Right cardiac atrium (tissue), 5 donors: ENCODE measurements at regions not wholly inside any gene's neighbourhood (a gene's known extent, or its start where the extent isn't known, plus 50 kb on each side); places are given as distances from the start of the nearest gene placed in this dataset.
"Not testable (repeated sequence)": the region's sequence is repeated elsewhere in the genome, so short reads cannot be mapped to it uniquely, and the experiment has no call there.

ENCODE experiments used
- ATAC-seq, 2 donors: fragments of 200-7000 bp; cut with Tn5 transposase; one replicate each; pipeline versions ENCODE4 v1.8.0 to v1.9.1; 2020; ENCODE audit warnings: moderate library complexity in 2 of 2, mild to moderate bottlenecking in 1 of 2
- DNase-seq, 3 donors: peaks; one replicate each; pipeline ENCODE4 v3.0.0-alpha.2; 2020
- H3K27ac ChIP-seq: one replicate; pipeline ENCODE4 v1.5.1; 2013; ENCODE audit warnings: mild to moderate bottlenecking, low read length, control low read depth, moderate library complexity
- H3K27me3 ChIP-seq: one replicate; pipeline ENCODE4 v1.6.1; 2013; ENCODE audit not compliant: control insufficient read depth, insufficient read depth
- H3K4me1 ChIP-seq: one replicate; pipeline ENCODE4 v1.6.1; 2013; ENCODE audit warnings: low read length; ENCODE audit not compliant: control insufficient read depth, insufficient read depth
- H3K4me3 ChIP-seq: one replicate; pipeline ENCODE4 v1.5.1; 2013; ENCODE audit warnings: low read length, control low read depth
- H3K9me3 ChIP-seq: one replicate; pipeline ENCODE4 v1.6.1; 2013; ENCODE audit warnings: low read length; ENCODE audit not compliant: control insufficient read depth
- WGBS: extraction: QIAGEN DNeasy Blood & Tissue Kit; methylation state at CpG from one replicate; pipeline ENCODE4 v1.1.7; 2013; 5-methylcytosine and 5-hydroxymethylcytosine counted together
- intact Hi-C, 4 donors: fragments of 100-400 bp; cut with DNase I; formaldehyde crosslinking; loops; one replicate each; pipeline versions ENCODE4 v1.11.0 to v1.14.0; 2022 to 2023
- donor health status: healthy with polysubstance abuse.
- donor health status: DM: no; HTN: yes; CAD: no.
- donor health status: DM: no; HTN: no; CAD: no.
- donor health status: DM: no; HTN: yes; CAD: no; lungs with severe emphysema.
- donor health status: DM: yes; HTN: yes; CAD: no.

DNA sequence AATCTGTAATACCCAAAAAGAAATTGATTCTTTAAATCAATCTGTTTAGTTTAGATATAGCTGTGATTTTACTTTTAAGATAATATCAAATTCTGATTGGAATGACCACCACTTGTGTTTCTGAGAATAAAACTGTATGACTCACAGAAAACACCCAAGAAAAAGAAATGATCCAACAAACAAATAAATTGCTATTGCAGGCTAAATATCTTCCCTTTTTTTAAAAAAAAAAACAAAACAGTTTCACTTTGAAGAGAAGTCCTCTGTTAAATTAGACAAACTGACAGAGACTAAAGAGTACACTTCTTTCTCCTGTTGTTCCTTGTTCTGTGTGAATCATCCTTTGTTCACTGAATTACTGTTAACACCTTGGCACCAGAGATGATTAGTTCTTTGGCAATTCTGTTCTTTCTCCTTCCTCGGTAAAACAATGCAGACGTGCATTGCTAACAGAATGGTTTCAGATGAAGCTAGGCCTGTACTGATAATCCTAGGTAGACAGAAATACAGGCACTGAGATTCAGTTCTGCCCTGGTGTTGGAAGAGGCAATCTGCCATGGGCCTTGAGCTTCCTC lies 895.2 kb upstream of the CITED2 start:
- WGBS = 60% methylated on average over 2 of the region's 2 CpGs
- intact Hi-C loops = no loop called here
- Histone ChIP-seq H3K4me1 (no peaks in the 10 kb centered on the region), H3K27me3 (no peaks in the 10 kb centered on the region), H3K4me3 (no peak overlapping the region), H3K9me3 (no peaks in the 10 kb centered on the region), H3K27ac (no peak overlapping the region)
- DNase-seq (no peak), ATAC-seq (no peak)

- WGBS = 93% methylated on average over 3 of the region's 3 CpGs
- Histone ChIP-seq H3K27me3 (no peaks in the 10 kb centered on the region), H3K4me3 (no peak overlapping the region), H3K27ac (no peak overlapping the region), H3K9me3 (no peaks in the 10 kb centered on the region), H3K4me1 (no peaks in the 10 kb centered on the region)
- DNase-seq (no peak), ATAC-seq (no peak)
- intact Hi-C loops = no loop called here
Observed at GRCh38 chr6:140264431-140264830, 890.0 kb upstream of the CITED2 start.

GRCh38 chr6:140258302-140258701 lies 883.9 kb upstream of the CITED2 start:
- H3K27me3 ChIP-seq, H3K27ac ChIP-seq, ATAC-seq, intact Hi-C loops, H3K9me3 ChIP-seq, DNase-seq, H3K4me3 ChIP-seq, H3K4me1 ChIP-seq: not testable (repeated sequence)
- WGBS = 68% methylated on average over 4 of the region's 6 CpGs

- Histone ChIP-seq H3K4me1 (no peaks in the 10 kb centered on the region), H3K9me3 (no peaks in the 10 kb centered on the region), H3K27me3 (no peaks in the 10 kb centered on the region), H3K27ac (no peak overlapping the region), H3K4me3 (no peak overlapping the region)
- intact Hi-C loops = no loop called here
- 91% methylated on average over 2 of the region's 2 CpGs for WGBS
- no peak for DNase-seq
- ATAC-seq = no peak
Observed at GRCh38 chr6:140256248-140256647, 881.8 kb upstream of the CITED2 start.

DNA sequence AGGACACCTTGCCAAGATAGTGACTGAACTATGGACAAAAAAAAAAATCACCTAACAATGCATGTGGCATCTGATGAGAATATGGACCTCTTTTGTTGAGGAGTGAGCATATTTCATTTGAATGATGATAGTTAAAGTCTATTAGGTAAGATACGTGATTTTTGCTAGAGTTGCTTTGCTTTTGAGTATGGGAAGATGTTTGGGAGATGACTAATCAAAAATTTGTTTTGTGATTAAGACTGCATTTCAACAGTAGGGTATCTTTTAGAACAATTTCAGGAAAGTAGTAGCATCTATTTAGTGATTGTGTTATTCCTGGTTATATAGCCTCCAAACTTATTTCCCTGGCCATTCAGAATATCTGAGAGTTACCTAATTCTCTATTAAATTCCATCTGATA lies 878.6 kb upstream of the CITED2 start:
- intact Hi-C loops = no loop called here
- Histone ChIP-seq H3K4me3 (no peak overlapping the region), H3K27ac (no peak overlapping the region), H3K27me3 (no peaks in the 10 kb centered on the region), H3K4me1 (no peaks in the 10 kb centered on the region), H3K9me3 (no peaks in the 10 kb centered on the region)
- DNase-seq = no peak
- WGBS = 91% methylated on average over 1 of the region's 1 CpG
- ATAC-seq = no peak

DNA sequence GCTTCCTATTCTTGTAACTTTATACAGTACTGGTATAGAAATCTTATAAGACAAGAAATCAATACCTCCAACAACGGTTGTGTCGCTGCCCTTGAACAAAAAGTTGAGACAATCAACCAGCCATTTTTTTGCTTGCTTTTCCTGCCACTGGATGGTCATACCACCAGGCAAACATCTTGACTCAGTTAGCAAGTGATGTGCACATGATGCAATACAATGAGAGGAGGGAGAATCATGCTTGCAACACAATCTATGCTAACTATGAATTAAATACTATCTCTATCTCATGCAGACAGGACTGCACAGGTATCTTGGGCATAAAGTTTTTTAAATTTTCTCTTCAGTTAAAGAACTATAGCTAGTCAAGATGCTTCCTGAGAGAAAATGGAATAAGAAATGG lies 877.7 kb upstream of the CITED2 start:
- WGBS = 95% methylated on average over 2 of the region's 2 CpGs
- Histone ChIP-seq H3K4me1 (no peaks in the 10 kb centered on the region), H3K9me3 (no peaks in the 10 kb centered on the region), H3K27me3 (no peaks in the 10 kb centered on the region), H3K4me3 (no peak overlapping the region), H3K27ac (no peak overlapping the region)
- ATAC-seq (no peak), DNase-seq (no peak)
- intact Hi-C loops = no loop called here

GRCh38 chr6:140245296-140246040 lies 871.0 kb upstream of the CITED2 start:
- intact Hi-C loops = no loop called here

DNA sequence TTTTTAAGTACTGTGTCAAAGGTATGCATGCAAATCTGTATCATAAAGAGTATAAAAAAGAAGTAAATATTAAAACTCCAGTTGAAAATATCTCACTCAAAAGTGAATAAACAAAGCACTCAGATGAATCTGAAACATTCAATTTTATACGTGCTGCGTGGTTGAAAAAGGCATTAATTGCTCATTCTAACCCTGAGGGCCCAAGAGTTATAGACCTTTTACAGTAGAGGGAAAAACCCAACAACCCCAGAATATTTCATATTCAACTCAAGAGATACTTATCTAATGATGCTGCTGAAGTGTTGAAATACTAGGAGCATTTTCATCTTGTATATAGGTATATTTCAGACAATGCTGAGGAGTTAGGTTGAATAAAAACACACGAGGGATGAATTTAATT lies 862.8 kb upstream of the CITED2 start:
- H3K4me3 ChIP-seq = no peak overlapping the region
- intact Hi-C loops = no loop called here
- H3K27ac ChIP-seq = no peak overlapping the region
- ATAC-seq = no peak
- WGBS = 86% methylated on average over 3 of the region's 3 CpGs
- no peaks in the 10 kb centered on the region for H3K4me1 ChIP-seq
- no peaks in the 10 kb centered on the region for H3K27me3 ChIP-seq
- H3K9me3 ChIP-seq = no peaks in the 10 kb centered on the region
- DNase-seq = no peak

More at GRCh38 chr6:140245296-140246040, 871.0 kb upstream of the CITED2 start:
- 88% methylated on average over 8 of the region's 8 CpGs for WGBS
- Histone ChIP-seq H3K27ac (no peak overlapping the region), H3K27me3 (no peaks in the 10 kb centered on the region), H3K9me3 (no peaks in the 10 kb centered on the region), H3K4me1 (no peaks in the 10 kb centered on the region), H3K4me3 (no peak overlapping the region)
- ATAC-seq (no peak), DNase-seq (no peak)

- H3K4me3 ChIP-seq = no peak overlapping the region
- no peaks in the 10 kb centered on the region for H3K9me3 ChIP-seq
- H3K27me3 ChIP-seq = no peaks in the 10 kb centered on the region
- no peak for DNase-seq
- WGBS = 76% methylated on average over 3 of the region's 3 CpGs
- H3K4me1 ChIP-seq = no peaks in the 10 kb centered on the region
- intact Hi-C loops = no loop called here
- ATAC-seq = no peak
- H3K27ac ChIP-seq = no peak overlapping the region
Observed at GRCh38 chr6:140236732-140237131, 862.3 kb upstream of the CITED2 start.

- Histone ChIP-seq H3K4me1 (no peaks in the 10 kb centered on the region), H3K27me3 (no peaks in the 10 kb centered on the region), H3K27ac (no peak overlapping the region), H3K4me3 (no peak overlapping the region), H3K9me3 (no peaks in the 10 kb centered on the region)
- DNase-seq (no peak), ATAC-seq (no peak)
- WGBS = 82% methylated on average over 2 of the region's 2 CpGs
- intact Hi-C loops = no loop called here
Observed at GRCh38 chr6:140230282-140230681, 855.8 kb upstream of the CITED2 start.

DNA sequence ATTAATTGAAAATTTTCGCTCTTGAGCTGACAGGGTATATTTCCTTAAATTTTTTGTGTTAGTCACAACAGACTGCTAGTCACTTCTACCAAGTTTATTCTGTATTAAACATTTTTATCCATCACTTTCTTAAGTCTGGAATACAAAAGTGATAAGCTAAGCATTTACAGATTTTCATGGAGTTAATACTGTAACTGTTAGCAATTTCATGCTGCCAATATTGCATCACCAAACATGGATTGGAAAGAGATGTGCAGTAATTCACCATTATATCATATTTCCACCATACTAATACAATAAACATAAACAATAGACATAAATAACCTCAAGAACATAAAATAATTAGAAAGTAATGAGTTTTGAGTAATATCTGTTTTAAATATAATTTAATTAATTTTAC lies 854.0 kb upstream of the CITED2 start:
- H3K4me1 ChIP-seq = no peaks in the 10 kb centered on the region
- 100% methylated on average over 1 of the region's 1 CpG for WGBS
- no peak overlapping the region for H3K27ac ChIP-seq
- H3K4me3 ChIP-seq = no peak overlapping the region
- no peaks in the 10 kb centered on the region for H3K27me3 ChIP-seq
- no peaks in the 10 kb centered on the region for H3K9me3 ChIP-seq
- no peak for ATAC-seq
- intact Hi-C loops = no loop called here
- no peak for DNase-seq

DNA sequence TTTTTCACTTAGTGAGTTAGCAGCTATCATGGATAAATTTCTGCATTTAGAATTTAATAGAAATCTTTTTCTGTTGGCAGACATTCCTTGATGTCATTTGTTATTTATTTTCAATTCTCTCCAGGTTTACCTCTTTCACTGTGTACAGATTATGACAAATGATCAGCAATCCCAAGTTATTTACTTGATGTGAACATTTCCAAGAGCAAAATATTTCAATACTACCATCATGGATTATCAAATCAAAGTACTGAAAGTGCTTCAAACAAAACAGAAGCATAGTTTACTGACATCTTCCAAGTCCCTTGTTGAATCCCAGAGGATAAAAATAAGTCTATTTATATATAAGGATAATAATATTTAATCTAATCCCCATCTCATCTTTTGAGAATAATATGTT lies 852.2 kb upstream of the CITED2 start:
- Histone ChIP-seq H3K4me1 (no peaks in the 10 kb centered on the region), H3K9me3 (no peaks in the 10 kb centered on the region), H3K27me3 (no peaks in the 10 kb centered on the region), H3K4me3 (no peak overlapping the region), H3K27ac (no peak overlapping the region)
- DNase-seq (no peak), ATAC-seq (no peak)
- intact Hi-C loops = no loop called here
